Subcutaneous abdominal adipose tissue (tissue), 5 donors: ENCODE measurements at regions not wholly inside any gene's neighbourhood (a gene's known extent, or its start where the extent isn't known, plus 50 kb on each side); places are given as distances from the start of the nearest gene placed in this dataset.
"Not testable (repeated sequence)": the region's sequence is repeated elsewhere in the genome, so short reads cannot be mapped to it uniquely, and the experiment has no call there.

Experiments
- H3K27ac ChIP-seq: one replicate; pipeline ENCODE4 v1.7.0; 2013; ENCODE audit warnings: low read depth, mild to moderate bottlenecking, inconsistent platforms, low read length, moderate library complexity
- H3K27me3 ChIP-seq, 5 donors: one replicate each; pipeline ENCODE4 v1.7.0; 2013; ENCODE audit warnings: low read length in 5 of 5, inconsistent platforms in 1 of 5; ENCODE audit not compliant: control insufficient read depth in 5 of 5, insufficient read depth in 4 of 5
- H3K36me3 ChIP-seq, 5 donors: one replicate each; pipeline ENCODE4 v1.7.0; 2013; ENCODE audit warnings: low read length in 5 of 5; ENCODE audit not compliant: control insufficient read depth in 5 of 5, insufficient read depth in 5 of 5
- H3K4me1 ChIP-seq, 5 donors: one replicate each; pipeline ENCODE4 v1.7.0; 2013; ENCODE audit warnings: low read length in 5 of 5, mild to moderate bottlenecking in 3 of 5, moderate library complexity in 1 of 5; ENCODE audit not compliant: control insufficient read depth in 5 of 5, insufficient read depth in 5 of 5
- H3K4me3 ChIP-seq, 5 donors: one replicate each; pipeline ENCODE4 v1.7.0; 2013; ENCODE audit warnings: low read length in 5 of 5, low read depth in 1 of 5
- H3K9ac ChIP-seq, 5 donors: one replicate each; pipeline ENCODE4 v1.7.0; 2013; ENCODE audit warnings: low read length in 5 of 5, mild to moderate bottlenecking in 4 of 5, moderate library complexity in 3 of 5
- H3K9me3 ChIP-seq, 5 donors: one replicate each; pipeline ENCODE4 v1.7.0; 2013; ENCODE audit warnings: low read length in 5 of 5; ENCODE audit not compliant: control insufficient read depth in 5 of 5
- donor health status: healthy.
- donor health status: healthy.
- donor health status: healthy.
- donor health status: healthy.
- donor health status: healthy.

DNA sequence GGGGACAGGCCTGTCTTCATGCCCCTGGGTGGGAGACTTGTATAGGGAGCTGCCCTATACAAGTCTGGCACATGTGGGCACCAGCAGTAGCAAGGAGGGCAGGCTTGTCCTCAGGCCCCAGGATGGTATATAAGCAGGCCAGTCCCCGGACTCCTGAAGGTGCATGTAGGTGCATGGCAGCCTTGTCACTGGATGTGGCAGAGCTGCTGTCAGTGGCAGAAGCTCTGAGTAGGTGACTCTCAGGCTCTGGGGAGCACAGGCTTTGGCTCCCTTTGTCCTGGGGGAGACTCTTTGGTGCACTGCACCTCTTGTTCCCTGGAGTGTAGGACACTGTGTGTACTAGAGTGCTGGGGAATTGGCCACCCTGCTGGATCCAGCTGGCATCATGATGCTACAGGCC is 376.7 kb upstream of the DIPK2B start:
- H3K27me3 ChIP-seq: peaks cover 0 to 16% (median 9%) of the 10 kb centered on the region in 5 donors
- H3K9me3 ChIP-seq: peaks cover 2 to 25% (median 19%) of the 10 kb centered on the region in 5 donors
- no peak overlapping the region for H3K27ac ChIP-seq
- no peak overlapping the region for H3K9ac ChIP-seq
- no peaks in the 10 kb centered on the region for H3K4me1 ChIP-seq
- H3K36me3 ChIP-seq: no peaks in the 10 kb centered on the region
- H3K4me3 ChIP-seq: no peak overlapping the region

DNA sequence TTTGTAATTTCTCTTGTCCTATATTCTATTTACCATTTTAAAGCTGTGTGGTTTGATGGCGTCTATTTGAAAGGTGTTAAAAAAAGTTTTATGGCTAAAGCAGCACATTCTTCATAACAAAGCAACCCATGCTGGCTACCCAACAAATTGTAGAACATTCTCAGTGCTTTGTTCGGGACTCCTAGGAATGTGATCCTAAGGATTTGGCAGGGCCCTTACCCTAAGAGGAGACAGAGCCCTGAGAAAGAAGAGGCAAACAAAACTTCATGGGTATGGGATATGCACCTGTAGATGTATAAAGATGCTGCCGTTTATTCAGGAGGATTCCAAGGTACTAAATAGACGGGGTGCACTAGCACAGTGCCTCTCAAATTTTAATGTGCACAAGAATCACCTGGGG is 370.8 kb upstream of the DIPK2B start:
- Histone ChIP-seq H3K4me3 (no peak overlapping the region), H3K9me3 (no peaks in the 10 kb centered on the region), H3K4me1 (no peaks in the 10 kb centered on the region), H3K9ac (no peak overlapping the region), H3K27me3 (peaks cover 0 to 2% (median 0%) of the 10 kb centered on the region in 5 donors), H3K27ac (no peak overlapping the region), H3K36me3 (no peaks in the 10 kb centered on the region)

DNA sequence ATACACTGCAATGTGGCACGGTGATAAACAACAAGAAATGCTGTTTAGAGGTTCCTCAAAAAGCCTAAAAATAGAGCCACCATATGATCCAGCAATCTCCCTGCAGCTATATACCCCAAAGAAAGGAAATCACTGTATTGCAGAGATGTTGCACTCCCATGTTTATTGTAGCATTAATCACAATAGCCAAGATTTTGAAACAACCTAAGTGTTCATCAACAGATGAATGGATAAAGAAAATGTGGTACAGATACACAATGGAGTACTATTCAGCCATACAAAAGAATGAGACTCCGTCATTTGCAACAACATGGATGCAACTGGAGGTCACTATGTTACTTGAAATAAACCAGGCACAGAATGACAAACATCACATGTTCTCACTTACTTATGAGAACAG is 365.8 kb upstream of the DIPK2B start:
- Histone ChIP-seq H3K36me3 (no peaks in the 10 kb centered on the region), H3K27me3 (peaks cover 0 to 5% (median 3%) of the 10 kb centered on the region in 5 donors), H3K27ac (no peak overlapping the region), H3K9ac (no peak overlapping the region), H3K9me3 (no peaks in the 10 kb centered on the region), H3K4me1 (no peaks in the 10 kb centered on the region), H3K4me3 (no peak overlapping the region)

DNA sequence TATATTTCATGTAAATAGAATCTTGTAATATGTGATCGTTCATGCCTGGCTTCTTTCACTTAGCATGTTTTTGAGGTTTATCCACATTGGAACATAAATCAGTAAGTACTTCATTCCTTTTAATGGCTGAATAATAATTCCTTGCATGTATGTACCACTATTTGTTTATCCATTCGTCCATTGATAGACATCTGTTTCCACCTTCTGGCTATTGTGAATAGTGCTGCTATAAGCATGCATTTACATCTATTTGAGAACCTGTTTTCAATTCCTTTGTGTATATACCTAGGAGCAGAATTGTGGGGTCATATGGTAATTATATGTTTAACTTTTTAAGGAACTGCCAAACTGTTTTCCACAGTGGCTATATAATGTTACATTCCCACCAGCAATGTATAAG is 356.7 kb upstream of the DIPK2B start:
- no peak overlapping the region for H3K9ac ChIP-seq
- no peaks in the 10 kb centered on the region for H3K36me3 ChIP-seq
- H3K4me3 ChIP-seq: no peak overlapping the region
- no peaks in the 10 kb centered on the region for H3K9me3 ChIP-seq
- H3K27ac ChIP-seq: no peak overlapping the region
- H3K4me1 ChIP-seq: no peaks in the 10 kb centered on the region
- H3K27me3 ChIP-seq: peaks cover 0 to 7% (median 2%) of the 10 kb centered on the region in 5 donors

DNA sequence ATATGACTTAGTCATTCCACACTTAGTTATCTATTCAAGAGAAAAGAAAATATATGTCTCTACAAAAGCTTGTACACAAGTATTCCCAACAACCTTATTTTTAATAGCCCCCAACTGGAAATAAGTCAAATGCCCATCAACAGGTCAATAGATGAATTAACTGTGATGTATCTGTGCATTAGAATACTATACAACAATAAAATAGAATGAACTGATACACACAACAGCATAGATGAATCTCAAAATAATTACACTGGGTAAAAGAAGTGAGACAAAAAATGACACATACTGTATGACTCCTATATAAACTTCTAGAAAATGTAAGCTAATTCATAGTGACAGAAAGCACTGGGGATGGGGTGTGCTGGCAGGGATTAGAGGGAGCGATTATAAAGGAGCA is 354.1 kb upstream of the DIPK2B start:
- Histone ChIP-seq H3K4me1 (no peaks in the 10 kb centered on the region), H3K9ac (no peak overlapping the region), H3K4me3 (no peak overlapping the region)

DNA sequence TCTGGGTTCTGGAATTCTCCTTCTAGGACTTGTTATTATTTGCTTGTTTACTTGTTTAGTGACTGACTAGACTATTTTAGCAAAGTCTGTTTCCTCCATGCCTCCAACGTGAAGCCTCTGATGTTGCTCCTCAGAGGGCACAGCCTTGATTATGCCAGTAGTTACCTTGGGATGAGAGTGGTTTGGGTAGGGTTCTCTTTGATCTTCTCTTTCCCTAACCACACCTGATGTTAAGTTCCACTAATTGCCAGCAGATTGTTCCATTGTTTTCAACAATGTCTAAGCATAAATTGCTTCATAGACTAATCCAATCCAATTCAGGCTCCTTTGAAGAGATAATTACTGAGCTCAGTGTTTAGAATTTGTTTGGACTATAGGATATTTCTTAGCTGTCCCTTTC is 352.7 kb upstream of the DIPK2B start:
- no peak overlapping the region for H3K4me3 ChIP-seq
- H3K36me3 ChIP-seq: no peaks in the 10 kb centered on the region
- no peaks in the 10 kb centered on the region for H3K9me3 ChIP-seq

More for the DNA sequence above, 354.1 kb upstream of the DIPK2B start:
- Histone ChIP-seq H3K27ac (no peak overlapping the region), H3K27me3 (peaks cover 0 to 3% (median 0%) of the 10 kb centered on the region in 5 donors), H3K36me3 (no peaks in the 10 kb centered on the region), H3K9me3 (no peaks in the 10 kb centered on the region)

DNA sequence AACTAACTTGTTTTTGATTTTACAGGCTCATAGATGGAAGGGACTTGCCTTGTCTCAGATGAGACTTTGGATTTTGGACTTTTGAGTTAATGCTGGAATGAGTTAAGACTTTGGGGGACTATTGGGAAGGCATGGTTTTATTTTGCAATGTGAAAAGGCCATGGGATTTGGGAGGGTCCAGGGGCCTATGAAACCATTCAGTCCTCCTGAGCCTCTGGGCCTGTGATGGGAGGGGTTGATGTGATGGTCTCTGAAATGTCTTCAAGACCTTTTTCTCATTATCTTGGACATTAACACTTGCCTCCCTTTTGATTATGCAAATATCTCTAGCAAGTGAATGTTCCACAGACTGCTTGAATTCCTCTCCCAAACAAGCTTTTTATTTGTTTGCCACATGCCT is 346.0 kb upstream of the DIPK2B start:
- H3K4me1 ChIP-seq, H3K27ac ChIP-seq, H3K9ac ChIP-seq, H3K27me3 ChIP-seq, H3K4me3 ChIP-seq, H3K36me3 ChIP-seq: not testable (repeated sequence)
- H3K9me3 ChIP-seq: peaks cover 0 to 19% (median 11%) of the 10 kb centered on the region in 5 donors

More for the DNA sequence above, 352.7 kb upstream of the DIPK2B start:
- Histone ChIP-seq H3K27me3 (peaks cover 0 to 3% (median 0%) of the 10 kb centered on the region in 5 donors), H3K9ac (no peak overlapping the region), H3K27ac (no peak overlapping the region), H3K4me1 (no peaks in the 10 kb centered on the region)

DNA sequence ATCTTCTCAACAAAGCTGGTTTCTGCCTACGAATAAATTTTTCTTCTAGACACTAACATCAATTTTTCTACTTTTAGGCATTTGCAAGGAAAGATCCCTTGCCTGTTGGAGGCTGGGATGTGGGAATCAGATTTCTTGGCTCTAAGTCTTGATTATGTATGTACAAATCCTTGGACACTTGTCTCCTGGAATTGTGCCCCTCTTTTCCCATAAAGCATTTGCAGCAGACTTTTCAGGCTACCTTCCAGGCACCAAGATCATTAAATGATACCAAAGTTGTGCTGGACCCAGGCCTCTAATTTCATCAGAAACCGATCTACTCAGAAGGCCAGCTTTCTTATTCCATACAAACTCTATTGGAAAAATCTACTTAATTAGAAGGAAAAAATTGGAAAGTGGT is 339.5 kb upstream of the DIPK2B start:
- H3K4me3 ChIP-seq: no peak overlapping the region
- no peaks in the 10 kb centered on the region for H3K36me3 ChIP-seq
- H3K4me1 ChIP-seq: peaks cover 0 to 14% (median 0%) of the 10 kb centered on the region in 5 donors
- peaks cover 0 to 3% (median 0%) of the 10 kb centered on the region in 5 donors for H3K9me3 ChIP-seq
- H3K9ac ChIP-seq: no peak overlapping the region
- H3K27ac ChIP-seq: no peak overlapping the region
- peaks cover 0 to 5% (median 0%) of the 10 kb centered on the region in 5 donors for H3K27me3 ChIP-seq

DNA sequence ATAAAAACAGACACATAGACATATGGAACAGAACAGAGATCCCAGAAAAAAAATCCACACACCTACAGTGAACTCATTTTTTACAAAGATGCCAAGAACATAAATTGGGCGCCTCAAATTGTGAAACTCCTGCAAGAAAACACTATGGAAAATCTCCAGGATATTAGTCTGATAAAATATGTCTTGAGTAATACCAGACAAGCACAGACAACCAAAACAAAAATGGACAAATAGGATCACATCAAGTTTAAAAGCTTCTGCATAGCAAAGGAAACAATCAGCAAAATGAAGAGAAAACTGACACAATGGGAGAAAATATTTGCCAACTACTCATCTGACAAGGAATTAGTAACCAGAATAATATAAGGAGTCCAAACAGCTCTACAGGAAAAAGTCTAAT is 337.3 kb upstream of the DIPK2B start:
- Histone ChIP-seq H3K4me3 (no peak overlapping the region), H3K27me3 (peaks cover 0 to 5% (median 2%) of the 10 kb centered on the region in 5 donors), H3K36me3 (no peaks in the 10 kb centered on the region), H3K9me3 (peaks cover 0 to 4% (median 0%) of the 10 kb centered on the region in 5 donors), H3K9ac (no peak overlapping the region), H3K4me1 (peaks cover 0 to 14% (median 0%) of the 10 kb centered on the region in 5 donors), H3K27ac (no peak overlapping the region)

DNA sequence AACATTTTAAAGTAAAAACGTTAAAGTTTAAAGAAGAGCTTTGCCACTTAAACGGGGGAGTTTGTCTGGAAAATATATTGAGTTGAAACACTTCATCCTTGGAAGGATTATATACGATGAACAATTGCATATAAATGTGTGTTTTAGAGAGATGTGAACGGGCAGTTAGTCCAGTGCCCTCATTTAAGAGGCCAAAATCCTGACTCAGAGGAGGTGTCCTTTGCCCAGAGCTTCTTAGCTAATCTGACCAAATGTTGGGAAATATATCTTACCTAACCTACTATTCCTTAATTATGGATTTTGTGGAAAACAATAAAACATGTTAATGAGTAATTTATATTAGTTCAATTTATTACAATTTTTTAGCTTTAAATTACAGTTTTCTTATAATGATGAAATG is 327.2 kb upstream of the DIPK2B start:
- H3K4me1 ChIP-seq: peaks cover 0 to 6% (median 0%) of the 10 kb centered on the region in 5 donors
- H3K36me3 ChIP-seq: no peaks in the 10 kb centered on the region
- no peak overlapping the region for H3K9ac ChIP-seq
- no peak overlapping the region for H3K4me3 ChIP-seq
- H3K27ac ChIP-seq: no peak overlapping the region
- H3K9me3 ChIP-seq: no peaks in the 10 kb centered on the region
- peaks cover 0 to 8% (median 3%) of the 10 kb centered on the region in 5 donors for H3K27me3 ChIP-seq

DNA sequence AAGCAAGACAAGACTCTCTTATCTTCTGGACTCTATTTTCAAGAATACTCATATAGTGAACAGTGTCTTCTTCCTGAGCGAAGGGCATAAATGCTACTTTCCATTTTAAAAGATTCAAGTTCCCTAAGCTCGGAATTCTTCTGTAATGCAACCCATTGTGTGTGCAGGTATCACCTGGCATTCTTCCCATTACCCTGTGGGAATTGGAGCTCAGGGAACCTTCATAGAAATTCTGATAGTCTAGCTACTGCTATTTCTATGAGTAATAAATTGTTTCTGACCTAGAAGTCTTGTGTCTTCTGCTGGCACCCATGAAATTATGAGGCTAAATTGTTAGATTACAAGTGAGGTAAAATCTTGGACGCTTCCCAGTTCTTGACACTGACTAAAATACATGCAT is 324.1 kb upstream of the DIPK2B start:
- peaks cover 0 to 6% (median 0%) of the 10 kb centered on the region in 5 donors for H3K4me1 ChIP-seq
- H3K9me3 ChIP-seq: no peaks in the 10 kb centered on the region
- H3K27ac ChIP-seq: no peak overlapping the region
- H3K4me3 ChIP-seq: no peak overlapping the region
- H3K36me3 ChIP-seq: no peaks in the 10 kb centered on the region
- H3K9ac ChIP-seq: no peak overlapping the region
- H3K27me3 ChIP-seq: peaks cover 0 to 6% (median 0%) of the 10 kb centered on the region in 5 donors
